NCI-H1092 treated with DMSO at 0.1 percent for 48 hours (cell line): ENCODE measurements at regions not wholly inside any gene's neighbourhood (a gene's known extent, or its start where the extent isn't known, plus 50 kb on each side); places are given as distances from the start of the nearest gene placed in this dataset.

Experiments
- DNase-seq: peaks from one replicate; lab custom pipeline; 2025; lab: John Stamatoyannopoulos, UW

- DNase-seq: no peak
Measured at GRCh38 chr2:175560521-175561169, 379.1 kb upstream of the ATP5MC3 start.

GRCh38 chr2:175559613-175560012 is 378.1 kb upstream of the ATP5MC3 start:
- DNase-seq: no peak

GRCh38 chr2:175557810-175558377 is 376.4 kb upstream of the ATP5MC3 start:
- no peak for DNase-seq

GRCh38 chr2:175553910-175554309 is 372.4 kb upstream of the ATP5MC3 start:
- DNase-seq: no peak

GRCh38 chr2:175552902-175553301 is 371.4 kb upstream of the ATP5MC3 start:
- no peak for DNase-seq

GRCh38 chr2:175540421-175540820 is 358.9 kb upstream of the ATP5MC3 start:
- no peak for DNase-seq

GRCh38 chr2:175539122-175539521 is 357.6 kb upstream of the ATP5MC3 start:
- DNase-seq: no peak

- no peak for DNase-seq
Measured at GRCh38 chr2:175536059-175536458, 354.5 kb upstream of the ATP5MC3 start.

- DNase-seq: no peak
Measured at GRCh38 chr2:175535631-175536030, 354.1 kb upstream of the ATP5MC3 start.

GRCh38 chr2:175525975-175526374 is 344.5 kb upstream of the ATP5MC3 start:
- no peak for DNase-seq

GRCh38 chr2:175523001-175523400 is 341.5 kb upstream of the ATP5MC3 start:
- peak; percentile 4 for DNase-seq

GRCh38 chr2:175518206-175518605 is 336.7 kb upstream of the ATP5MC3 start:
- DNase-seq: no peak

- no peak for DNase-seq
Measured at GRCh38 chr2:175516555-175516954, 335.0 kb upstream of the ATP5MC3 start.

- no peak for DNase-seq
Measured at GRCh38 chr2:175500255-175500654, 318.7 kb upstream of the ATP5MC3 start.

- peak; percentile 29 for DNase-seq
Measured at GRCh38 chr2:175490360-175490791, 308.9 kb upstream of the ATP5MC3 start.

GRCh38 chr2:175478096-175478768 is 296.7 kb upstream of the ATP5MC3 start:
- no peak for DNase-seq

GRCh38 chr2:175476948-175477347 is 295.4 kb upstream of the ATP5MC3 start:
- no peak for DNase-seq

- no peak for DNase-seq
Measured at GRCh38 chr2:175476374-175476773, 294.9 kb upstream of the ATP5MC3 start.

- no peak for DNase-seq
Measured at GRCh38 chr2:175475130-175475529, 293.6 kb upstream of the ATP5MC3 start.

- peak; percentile 50 for DNase-seq
Measured at GRCh38 chr2:175468431-175469098, 287.1 kb upstream of the ATP5MC3 start.

- no peak for DNase-seq
Measured at GRCh38 chr2:175465101-175465500, 283.6 kb upstream of the ATP5MC3 start.

- no peak for DNase-seq
Measured at GRCh38 chr2:175464311-175464670, 282.8 kb upstream of the ATP5MC3 start.
